Neural cell (in vitro differentiated cells): ENCODE measurements at regions not wholly inside any gene's neighbourhood (a gene's known extent, or its start where the extent isn't known, plus 50 kb on each side); places are given as distances from the start of the nearest gene placed in this dataset.

Source experiments
- H2AFZ ChIP-seq: fragments of 200-600, 300-800 bp; sonication (generic), shearing (Covaris generic); 2 replicates; pipeline ENCODE4 v1.6.0; 2014; ENCODE audit warnings: low read depth, mild to moderate bottlenecking, antibody characterized with exemption, low read length, moderate library complexity
- H3F3A ChIP-seq: fragments of 200-600 bp; shearing (Covaris generic); 2 replicates; pipeline ENCODE4 v1.6.1; 2016; ENCODE audit warnings: mild to moderate bottlenecking, moderate library complexity, mixed read lengths, antibody characterized with exemption, low read length; ENCODE audit not compliant: insufficient read depth, poor library complexity, severe bottlenecking
- H3K27ac ChIP-seq: fragments of 200-600, 300-800 bp; sonication (generic), shearing (Covaris generic); 2 replicates; pipeline ENCODE4 v1.5.1; 2014; ENCODE audit warnings: mild to moderate bottlenecking, low read length, moderate library complexity
- H3K27me3 ChIP-seq: fragments of 300-800, 200-600 bp; sonication (generic), shearing (Covaris generic); 2 replicates; pipeline ENCODE4 v1.6.0; 2014; ENCODE audit warnings: mild to moderate bottlenecking, low read depth, low read length, moderate library complexity; ENCODE audit not compliant: insufficient read depth
- H3K36me3 ChIP-seq: fragments of 300-800, 200-600 bp; sonication (generic), shearing (Covaris generic); 2 replicates; pipeline ENCODE4 v1.5.1; 2014; ENCODE audit warnings: mild to moderate bottlenecking, antibody characterized with exemption, low read length, moderate library complexity; ENCODE audit not compliant: insufficient read depth
- H3K4me2 ChIP-seq: fragments of 300-800, 200-600 bp; sonication (generic), shearing (Covaris generic); 2 replicates; pipeline ENCODE4 v1.6.0; 2014; ENCODE audit warnings: mild to moderate bottlenecking, low read length
- H3K4me3 ChIP-seq: fragments of 300-800, 200-600 bp; sonication (generic), shearing (Covaris generic); 2 replicates; pipeline ENCODE4 v1.5.1; 2014; ENCODE audit warnings: mild to moderate bottlenecking, low read length, moderate library complexity
- H3K79me2 ChIP-seq: fragments of 200-600 bp; shearing (Covaris generic); replicated peaks from 2 replicates; pipeline ENCODE4 v1.6.0; 2014; ENCODE audit warnings: mild to moderate bottlenecking, low read length, moderate library complexity; ENCODE audit not compliant: insufficient read depth
- H3K9ac ChIP-seq: fragments of 300-800, 200-600 bp; sonication (generic), shearing (Covaris generic); 2 replicates; pipeline ENCODE4 v1.6.1; 2016; ENCODE audit warnings: mild to moderate bottlenecking, low read length, mixed read lengths
- H3K9me2 ChIP-seq: fragments of 200-600 bp; shearing (Covaris generic); 2 replicates; pipeline ENCODE4 v1.6.1; 2016; ENCODE audit warnings: mild to moderate bottlenecking, low read length, mixed read lengths; ENCODE audit not compliant: insufficient read depth
- H3K9me3 ChIP-seq: fragments of 200-600, 300-800 bp; sonication (generic), shearing (Covaris generic); 2 replicates; pipeline ENCODE4 v1.6.1; 2016; ENCODE audit warnings: mild to moderate bottlenecking, mixed run types, low read length, moderate library complexity, mixed read lengths
- H4K20me1 ChIP-seq: fragments of 200-600 bp; shearing (Covaris generic); 2 replicates; pipeline ENCODE4 v1.6.1; 2016; ENCODE audit warnings: mild to moderate bottlenecking, mixed run types; ENCODE audit not compliant: insufficient read depth
- CTCF ChIP-seq: fragments of 450-650 bp; IDR thresholded peaks from 2 replicates; pipeline ENCODE4 v1.5.1; 2014; ENCODE audit warnings: antibody characterized with exemption, mild to moderate bottlenecking, moderate library complexity; ENCODE audit not compliant: poor library complexity, severe bottlenecking
- EP300 ChIP-seq: fragments of 450-650 bp; conservative IDR thresholded peaks from 2 replicates; pipeline ENCODE4 v1.6.1; 2014; ENCODE audit warnings: antibody characterized with exemption, mild to moderate bottlenecking, moderate library complexity; ENCODE audit not compliant: poor library complexity, severe bottlenecking
- EZH2 ChIP-seq: fragments of 200-600, 300-800 bp; shearing (Covaris generic), sonication (generic); IDR thresholded peaks from 2 replicates; pipeline ENCODE4 v1.6.1; 2014; ENCODE audit warnings: antibody characterized with exemption, low read length, borderline replicate concordance, mild to moderate bottlenecking; ENCODE audit not compliant: insufficient read depth, poor library complexity, severe bottlenecking
- MXI1 ChIP-seq: fragments of 450-650 bp; conservative IDR thresholded peaks from 2 replicates; pipeline ENCODE4 v1.6.1; 2014; ENCODE audit warnings: antibody characterized with exemption, mild to moderate bottlenecking; ENCODE audit not compliant: poor library complexity, severe bottlenecking
- POLR2AphosphoS5 ChIP-seq: IDR thresholded peaks from 2 replicates; pipeline ENCODE4 v1.6.1; 2012
- RAD21 ChIP-seq: fragments of 450-650 bp; conservative IDR thresholded peaks from 2 replicates; pipeline ENCODE4 v1.6.1; 2014; ENCODE audit warnings: antibody characterized with exemption, mild to moderate bottlenecking, moderate library complexity
- REST ChIP-seq: IDR thresholded peaks from 2 replicates; pipeline ENCODE4 v1.6.1; 2012; ENCODE audit warnings: borderline replicate concordance
- SMC3 ChIP-seq: fragments of 450-650 bp; conservative IDR thresholded peaks from 2 replicates; pipeline ENCODE4 v1.6.1; 2014; ENCODE audit warnings: antibody characterized with exemption, mild to moderate bottlenecking, moderate library complexity; ENCODE audit not compliant: poor library complexity
- TAF1 ChIP-seq: IDR thresholded peaks from 2 replicates; pipeline ENCODE4 v1.6.1; 2012; ENCODE audit warnings: low read depth

- Histone ChIP-seq H3K4me2 (no peak overlapping the region), H3K36me3 (no peaks in the 10 kb centered on the region), H3K27me3 (no peaks in the 10 kb centered on the region), H3K4me3 (no peak overlapping the region), H2AFZ (no peak overlapping the region), H3K9me2 (no peaks in the 10 kb centered on the region), H3K9ac (no peak overlapping the region), H4K20me1 (no peaks in the 10 kb centered on the region), H3F3A (no peaks in the 10 kb centered on the region), H3K27ac (no peak overlapping the region), H3K9me3 (no peaks in the 10 kb centered on the region), H3K79me2 (no peaks in the 10 kb centered on the region)
- no peak for TF ChIP-seq EZH2
- no peak for TF ChIP-seq MXI1
- no peak for TF ChIP-seq SMC3
- no peak for TF ChIP-seq POLR2AphosphoS5
- no peak for TF ChIP-seq RAD21
- TF ChIP-seq CTCF: no peak
- no peak for TF ChIP-seq TAF1
- TF ChIP-seq EP300: no peak
These were observed 70.5 kb upstream of the CDH5 start for GRCh38 chr16:66295761-66296546.

- H3K27me3 ChIP-seq: no peaks in the 10 kb centered on the region
- H3F3A ChIP-seq: no peaks in the 10 kb centered on the region
- H2AFZ ChIP-seq: no peak overlapping the region
- H3K4me3 ChIP-seq: no peak overlapping the region
- H3K4me2 ChIP-seq: no peak overlapping the region
- H3K9me3 ChIP-seq: no peaks in the 10 kb centered on the region
- no peaks in the 10 kb centered on the region for H3K79me2 ChIP-seq
- TF ChIP-seq EP300: no peak
- TF ChIP-seq POLR2AphosphoS5: no peak
- TF ChIP-seq TAF1: no peak
- no peak for TF ChIP-seq REST
- no peak for TF ChIP-seq SMC3
- TF ChIP-seq RAD21: no peak
- no peak for TF ChIP-seq EZH2
- TF ChIP-seq CTCF: no peak
- no peak for TF ChIP-seq MXI1
- no peaks in the 10 kb centered on the region for H4K20me1 ChIP-seq
- H3K9me2 ChIP-seq: no peaks in the 10 kb centered on the region
- no peak overlapping the region for H3K27ac ChIP-seq
- no peaks in the 10 kb centered on the region for H3K36me3 ChIP-seq
- no peak overlapping the region for H3K9ac ChIP-seq
These were observed 71.3 kb upstream of the CDH5 start for GRCh38 chr16:66295213-66295612.
